SK-MEL-5 (cell line): ENCODE measurements at regions not wholly inside any gene's neighbourhood (a gene's known extent, or its start where the extent isn't known, plus 50 kb on each side); places are given as distances from the start of the nearest gene placed in this dataset.
A peak's percentile ranks its signal among the peaks of the same experiment; 100 is the strongest.
"Not testable (repeated sequence)": the region's sequence is repeated elsewhere in the genome, so short reads cannot be mapped to it uniquely, and the experiment has no call there.

Experiments used
- DNase-seq: peaks from one replicate; pipeline ENCODE4 v3.0.0-alpha.2; 2016; ENCODE audit warnings: low read depth, low spot score
- in situ Hi-C: cut with HindIII; loops from 2 replicates; pipeline ENCODE4 v1.10.0; 2016; ENCODE audit warnings: low sequenced_read_pairs, high pct_unique_total_duplicates, low pct_unique_long_range_greater_than_20kb

- DNase-seq, result no peak
- in situ Hi-C loops, result no loop called here
These were observed 1430.5 kb downstream of the FAM181B start for GRCh38 chr11:81303038-81303664.

- DNase-seq, result no peak
- in situ Hi-C loops, result no loop called here
These were observed 1432.4 kb downstream of the FAM181B start for GRCh38 chr11:81301166-81301830.

GRCh38 chr11:81286959-81287358 is 1446.7 kb downstream of the FAM181B start:
- no peak for DNase-seq
- in situ Hi-C loops, result no loop called here

GRCh38 chr11:81286550-81286949 is 1447.1 kb downstream of the FAM181B start:
- DNase-seq, result no peak
- in situ Hi-C loops, result no loop called here

GRCh38 chr11:81280228-81280627 is 1453.4 kb downstream of the FAM181B start:
- DNase-seq, in situ Hi-C loops: not testable (repeated sequence)

GRCh38 chr11:81278991-81279390 is 1454.7 kb downstream of the FAM181B start:
- no peak for DNase-seq
- in situ Hi-C loops, result no loop called here

GRCh38 chr11:81270686-81271085 is 1463.0 kb downstream of the FAM181B start:
- no peak for DNase-seq
- in situ Hi-C loops, result no loop called here

- in situ Hi-C loops, result no loop called here
- DNase-seq, result no peak
These were observed 1466.4 kb downstream of the FAM181B start for GRCh38 chr11:81267246-81267645.

GRCh38 chr11:81259471-81259870 is 1474.2 kb downstream of the FAM181B start:
- in situ Hi-C loops, result no loop called here
- no peak for DNase-seq

GRCh38 chr11:81255895-81256294 is 1477.8 kb downstream of the FAM181B start:
- DNase-seq, result no peak
- in situ Hi-C loops, result no loop called here

GRCh38 chr11:81253244-81253643 is 1480.4 kb downstream of the FAM181B start:
- in situ Hi-C loops, result no loop called here

GRCh38 chr11:81246941-81247340 is 1486.7 kb downstream of the FAM181B start:
- DNase-seq, result no peak
- in situ Hi-C loops, result no loop called here

More at GRCh38 chr11:81253244-81253643, 1480.4 kb downstream of the FAM181B start:
- no peak for DNase-seq

GRCh38 chr11:81245791-81246190 is 1487.9 kb downstream of the FAM181B start:
- in situ Hi-C loops, result no loop called here
- DNase-seq, result no peak

GRCh38 chr11:81241672-81242275 is 1491.9 kb downstream of the FAM181B start:
- DNase-seq, result no peak

GRCh38 chr11:81237139-81237538 is 1496.5 kb downstream of the FAM181B start:
- in situ Hi-C loops, result no loop called here
- peak; percentile 60 for DNase-seq

More at GRCh38 chr11:81241672-81242275, 1491.9 kb downstream of the FAM181B start:
- in situ Hi-C loops, result no loop called here

- in situ Hi-C loops, result not testable (repeated sequence)
These were observed 1506.3 kb downstream of the FAM181B start for GRCh38 chr11:81227409-81227808.

GRCh38 chr11:81224396-81224795 is 1509.3 kb downstream of the FAM181B start:
- in situ Hi-C loops, result no loop called here
- DNase-seq, result no peak

More at GRCh38 chr11:81227409-81227808, 1506.3 kb downstream of the FAM181B start:
- not testable (repeated sequence) for DNase-seq

- in situ Hi-C loops, result no loop called here
- no peak for DNase-seq
These were observed 1511.2 kb downstream of the FAM181B start for GRCh38 chr11:81222491-81222890.
